OCI-LY7 (cell line): ENCODE measurements at regions not wholly inside any gene's neighbourhood (a gene's known extent, or its start where the extent isn't known, plus 50 kb on each side); places are given as distances from the start of the nearest gene placed in this dataset.

Experiments
- CTCF ChIP-seq: fragments of 200-600 bp; sonication (generic); conservative IDR thresholded peaks from 2 replicates; pipeline ENCODE4 v1.5.1; 2014; ENCODE audit warnings: mild to moderate bottlenecking, antibody characterized with exemption, low read length, moderate library complexity, mixed read lengths
- EZH2phosphoT487 ChIP-seq: fragments of 200-600 bp; sonication (generic); IDR thresholded peaks from 2 replicates; pipeline ENCODE4 v1.6.1; 2018; ENCODE audit warnings: low read depth, borderline replicate concordance, mild to moderate bottlenecking, mixed run types, antibody characterized with exemption, low read length, moderate library complexity, mixed read lengths

- TF ChIP-seq CTCF (no peak), EZH2phosphoT487 (no peak)
Observed at GRCh38 chr18:22840606-22841144, 92.5 kb upstream of the RBBP8 start.
